ENCODE measurements at regions not wholly inside any gene's neighbourhood (a gene's known extent, or its start where the extent isn't known, plus 50 kb on each side); places are given as distances from the start of the nearest gene placed in this dataset.

GRCh38 chr4:130568746-130569145 lies 1472.8 kb downstream of the C4orf33 start:
- H3K27ac ChIP-seq (ENCODE audit: control insufficient read depth, insufficient read depth, low read length), result no peak overlapping the region
- H4K20me1 ChIP-seq (ENCODE audit: control insufficient read depth, extremely low read depth, insufficient read depth, low read length), result no peaks in the 10 kb centered on the region
- H3K36me3 ChIP-seq (ENCODE audit: control insufficient read depth in 2 of 2, extremely low read depth in 1 of 2, insufficient read depth in 2 of 2, low read length in 2 of 2), result no peaks in the 10 kb centered on the region
- no peaks in the 10 kb centered on the region for H3K4me1 ChIP-seq (ENCODE audit: control insufficient read depth, extremely low read depth, insufficient read depth, low read length)
- H3K4me2 ChIP-seq (ENCODE audit: control insufficient read depth, extremely low read depth, insufficient read depth, low read depth, low read length), result no peak overlapping the region
- FAIRE-seq, result no peak
- no peak overlapping the region for H2AFZ ChIP-seq (ENCODE audit: control insufficient read depth, low read length)
- dilution Hi-C loops (cut with MboI; ENCODE audit: extremely low pct_ligation_motif_present, low sequenced_read_pairs), result no loop called here
- no peak overlapping the region for H3K4me3 ChIP-seq (ENCODE audit: control insufficient read depth in 2 of 3, extremely low read depth in 1 of 3, insufficient read depth in 2 of 3, low read depth in 1 of 3, low read length in 3 of 3)
- TF ChIP-seq EZH2 (IDR thresholded peaks at IDR 0.05; ENCODE audit: low read length), result no peak
- TF ChIP-seq CTCF (optimal IDR thresholded peaks at IDR 0.05 in 1 of 3, IDR thresholded peaks at IDR 0.05 in 1 of 3, conservative IDR thresholded peaks at IDR 0.05 in 1 of 3; ENCODE audit: extremely low read depth in 1 of 3, insufficient read depth in 2 of 3, low read length in 3 of 3), result no peak
- no peaks in the 10 kb centered on the region for H3K9me3 ChIP-seq (ENCODE audit: control insufficient read depth, low read depth, low read length)
- no peaks in the 10 kb centered on the region for H3K27me3 ChIP-seq (ENCODE audit: control insufficient read depth, extremely low read depth, insufficient read depth, low read length)
- no peak overlapping the region for H3K9ac ChIP-seq (ENCODE audit: control insufficient read depth, extremely low read depth, insufficient read depth, low read length)
- H3K79me2 ChIP-seq (ENCODE audit: control insufficient read depth, insufficient read depth, low read length), result no peaks in the 10 kb centered on the region
- no peak for DNase-seq (ENCODE audit: low read depth, low spot score)
- H3K9me1 ChIP-seq (ENCODE audit: control insufficient read depth, extremely low read depth, insufficient read depth, low read length), result no peaks in the 10 kb centered on the region

DNA sequence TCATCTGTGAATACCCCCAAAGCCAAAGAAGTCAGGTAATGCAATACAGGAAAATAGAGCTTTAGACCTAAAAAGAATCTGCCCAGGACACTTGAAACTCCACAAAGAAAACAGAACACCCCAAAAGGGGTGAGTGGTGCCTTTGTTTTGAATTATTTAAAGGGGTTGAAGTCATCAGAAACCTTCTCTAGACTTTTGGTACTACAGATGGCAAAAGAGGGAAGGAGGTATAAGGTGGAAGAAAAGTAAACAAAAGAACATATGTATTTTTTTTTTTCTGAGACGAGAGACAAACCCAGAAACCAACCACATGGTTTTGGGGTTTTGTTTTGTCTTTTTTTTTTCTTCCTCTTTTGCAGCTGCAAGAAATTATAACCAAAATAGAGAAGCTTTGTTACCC lies 1477.8 kb downstream of the C4orf33 start:
- no peaks in the 10 kb centered on the region for H3K9me3 ChIP-seq (ENCODE audit: control insufficient read depth, low read depth, low read length)
- no peaks in the 10 kb centered on the region for H3K36me3 ChIP-seq (ENCODE audit: control insufficient read depth in 2 of 2, extremely low read depth in 1 of 2, insufficient read depth in 2 of 2, low read length in 2 of 2)
- TF ChIP-seq CTCF (optimal IDR thresholded peaks at IDR 0.05 in 1 of 3, IDR thresholded peaks at IDR 0.05 in 1 of 3, conservative IDR thresholded peaks at IDR 0.05 in 1 of 3; ENCODE audit: extremely low read depth in 1 of 3, insufficient read depth in 2 of 3, low read length in 3 of 3) (no peak), EZH2 (IDR thresholded peaks at IDR 0.05; ENCODE audit: low read length) (no peak)
- H3K4me3 ChIP-seq (ENCODE audit: control insufficient read depth in 2 of 3, extremely low read depth in 1 of 3, insufficient read depth in 2 of 3, low read depth in 1 of 3, low read length in 3 of 3), result no peak overlapping the region
- no peaks in the 10 kb centered on the region for H3K27me3 ChIP-seq (ENCODE audit: control insufficient read depth, extremely low read depth, insufficient read depth, low read length)
- dilution Hi-C loops (cut with MboI; ENCODE audit: extremely low pct_ligation_motif_present, low sequenced_read_pairs), result no loop called here
- no peak overlapping the region for H2AFZ ChIP-seq (ENCODE audit: control insufficient read depth, low read length)
- H3K27ac ChIP-seq (ENCODE audit: control insufficient read depth, insufficient read depth, low read length), result no peak overlapping the region
- H3K4me1 ChIP-seq (ENCODE audit: control insufficient read depth, extremely low read depth, insufficient read depth, low read length), result no peaks in the 10 kb centered on the region
- H4K20me1 ChIP-seq (ENCODE audit: control insufficient read depth, extremely low read depth, insufficient read depth, low read length), result no peaks in the 10 kb centered on the region
- no peaks in the 10 kb centered on the region for H3K9me1 ChIP-seq (ENCODE audit: control insufficient read depth, extremely low read depth, insufficient read depth, low read length)
- no peak for FAIRE-seq
- no peaks in the 10 kb centered on the region for H3K79me2 ChIP-seq (ENCODE audit: control insufficient read depth, insufficient read depth, low read length)
- DNase-seq (ENCODE audit: low read depth, low spot score), result no peak
- H3K4me2 ChIP-seq (ENCODE audit: control insufficient read depth, extremely low read depth, insufficient read depth, low read depth, low read length), result no peak overlapping the region
- H3K9ac ChIP-seq (ENCODE audit: control insufficient read depth, extremely low read depth, insufficient read depth, low read length), result no peak overlapping the region
